Right cardiac atrium (tissue), 5 donors: ENCODE measurements at regions not wholly inside any gene's neighbourhood (a gene's known extent, or its start where the extent isn't known, plus 50 kb on each side); places are given as distances from the start of the nearest gene placed in this dataset.
"Not testable (repeated sequence)": the region's sequence is repeated elsewhere in the genome, so short reads cannot be mapped to it uniquely, and the experiment has no call there.

Experiments used
- ATAC-seq, 2 donors: fragments of 200-7000 bp; cut with Tn5 transposase; one replicate each; pipeline versions ENCODE4 v1.8.0 to v1.9.1; 2020; ENCODE audit warnings: moderate library complexity in 2 of 2, mild to moderate bottlenecking in 1 of 2
- DNase-seq, 3 donors: peaks; one replicate each; pipeline ENCODE4 v3.0.0-alpha.2; 2020
- H3K27ac ChIP-seq: one replicate; pipeline ENCODE4 v1.5.1; 2013; ENCODE audit warnings: mild to moderate bottlenecking, low read length, control low read depth, moderate library complexity
- H3K27me3 ChIP-seq: one replicate; pipeline ENCODE4 v1.6.1; 2013; ENCODE audit not compliant: control insufficient read depth, insufficient read depth
- H3K4me1 ChIP-seq: one replicate; pipeline ENCODE4 v1.6.1; 2013; ENCODE audit warnings: low read length; ENCODE audit not compliant: control insufficient read depth, insufficient read depth
- H3K4me3 ChIP-seq: one replicate; pipeline ENCODE4 v1.5.1; 2013; ENCODE audit warnings: low read length, control low read depth
- H3K9me3 ChIP-seq: one replicate; pipeline ENCODE4 v1.6.1; 2013; ENCODE audit warnings: low read length; ENCODE audit not compliant: control insufficient read depth
- WGBS: extraction: QIAGEN DNeasy Blood & Tissue Kit; methylation state at CpG from one replicate; pipeline ENCODE4 v1.1.7; 2013; 5-methylcytosine and 5-hydroxymethylcytosine counted together
- intact Hi-C, 4 donors: fragments of 100-400 bp; cut with DNase I; formaldehyde crosslinking; loops; one replicate each; pipeline versions ENCODE4 v1.11.0 to v1.14.0; 2022 to 2023
- donor health status: healthy with polysubstance abuse.
- donor health status: DM: no; HTN: yes; CAD: no.
- donor health status: DM: no; HTN: no; CAD: no.
- donor health status: DM: no; HTN: yes; CAD: no; lungs with severe emphysema.
- donor health status: DM: yes; HTN: yes; CAD: no.

DNA sequence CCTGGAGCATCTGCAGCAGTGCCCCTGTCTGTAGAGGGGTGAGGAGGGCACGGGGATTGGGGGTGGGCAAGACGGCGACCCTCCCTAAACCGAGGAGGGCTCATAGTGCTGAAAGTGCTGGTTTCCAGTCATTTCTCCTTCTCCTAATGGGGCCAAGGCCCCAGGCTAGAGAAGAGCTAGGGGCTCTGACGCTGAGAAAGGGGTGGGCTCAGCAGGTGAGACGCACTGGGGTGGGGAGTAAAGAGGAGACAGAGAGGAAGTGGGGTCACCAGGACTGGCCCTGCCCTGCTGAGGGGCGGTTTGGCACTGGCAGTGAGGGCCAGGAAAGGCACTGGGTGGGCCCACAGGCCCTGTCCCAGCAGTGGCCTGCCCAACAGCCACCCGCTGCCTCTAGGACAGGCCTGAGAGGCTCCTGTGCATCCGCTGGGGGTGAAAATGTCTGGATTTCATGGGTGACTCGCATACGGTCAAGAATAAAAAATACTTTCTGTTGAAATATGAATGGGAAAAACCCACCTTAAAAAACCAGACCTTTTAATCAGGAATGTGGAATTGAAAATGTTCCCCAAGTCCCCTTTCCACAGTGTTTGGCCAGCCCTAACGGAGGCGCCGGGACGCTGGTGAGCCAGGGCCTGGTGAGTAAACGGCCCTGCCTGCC is 122.4 kb upstream of the SMURF2 start:
- Histone ChIP-seq H3K4me1 (peaks cover 6% of the 10 kb centered on the region), H3K27ac (no peak overlapping the region), H3K27me3 (no peaks in the 10 kb centered on the region), H3K9me3 (no peaks in the 10 kb centered on the region), H3K4me3 (no peak overlapping the region)
- WGBS = 90% methylated on average over 16 of the region's 16 CpGs
- intact Hi-C loops = no loop called here
- ATAC-seq (no peak), DNase-seq (no peak)

DNA sequence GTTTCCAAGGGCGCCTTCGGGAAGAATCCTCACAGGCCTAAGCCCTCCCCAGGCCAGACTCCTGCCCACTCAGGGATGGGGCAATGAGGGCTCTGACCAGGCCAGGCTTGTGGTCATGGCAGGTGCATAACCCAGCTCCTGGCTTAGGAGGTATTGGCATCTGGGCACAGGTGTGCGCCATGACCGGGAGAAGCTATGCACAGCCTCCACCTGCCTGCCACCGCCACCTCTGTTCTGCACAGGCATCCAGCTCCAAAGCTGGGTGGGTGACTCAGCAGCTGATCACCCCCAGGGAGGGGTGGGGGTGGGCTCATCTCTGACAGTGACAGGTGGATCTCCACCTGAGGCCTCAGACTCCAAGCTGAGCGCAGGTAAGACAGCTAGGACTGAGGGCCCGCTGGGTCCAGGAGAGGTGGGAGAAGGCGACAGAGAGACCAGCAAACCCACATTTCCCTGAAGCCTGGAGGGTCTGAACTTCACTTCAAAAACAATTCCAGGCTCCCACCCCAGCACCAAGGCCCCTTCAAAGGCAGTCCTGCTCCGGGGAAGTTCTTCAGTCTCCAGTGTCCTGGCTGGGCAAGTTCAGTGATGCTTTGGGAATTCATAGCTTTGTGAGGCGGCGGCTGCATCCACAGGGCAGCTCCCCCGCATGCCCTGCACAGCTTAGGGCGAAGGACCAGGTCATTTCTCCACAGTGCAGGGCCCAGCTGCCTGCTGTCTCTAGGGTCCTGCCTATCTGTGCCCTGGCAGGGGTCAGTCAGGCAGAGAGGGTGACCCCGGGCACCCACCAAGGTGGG is 121.6 kb upstream of the SMURF2 start:
- no peak overlapping the region for H3K27ac ChIP-seq
- no peaks in the 10 kb centered on the region for H3K27me3 ChIP-seq
- H3K4me3 ChIP-seq = no peak overlapping the region
- 94% methylated on average over 14 of the region's 14 CpGs for WGBS
- peaks cover 6% of the 10 kb centered on the region for H3K4me1 ChIP-seq
- no peaks in the 10 kb centered on the region for H3K9me3 ChIP-seq
- ATAC-seq (no peak), DNase-seq (no peak)
- intact Hi-C loops = no loop called here

GRCh38 chr17:64783031-64783461 is 120.9 kb upstream of the SMURF2 start:
- Histone ChIP-seq H3K9me3 (no peaks in the 10 kb centered on the region), H3K27ac (no peak overlapping the region), H3K4me1 (peaks cover 6% of the 10 kb centered on the region), H3K4me3 (no peak overlapping the region), H3K27me3 (no peaks in the 10 kb centered on the region)
- WGBS = 84% methylated on average over 6 of the region's 6 CpGs
- intact Hi-C loops = no loop called here
- ATAC-seq (no peak), DNase-seq (no peak)

DNA sequence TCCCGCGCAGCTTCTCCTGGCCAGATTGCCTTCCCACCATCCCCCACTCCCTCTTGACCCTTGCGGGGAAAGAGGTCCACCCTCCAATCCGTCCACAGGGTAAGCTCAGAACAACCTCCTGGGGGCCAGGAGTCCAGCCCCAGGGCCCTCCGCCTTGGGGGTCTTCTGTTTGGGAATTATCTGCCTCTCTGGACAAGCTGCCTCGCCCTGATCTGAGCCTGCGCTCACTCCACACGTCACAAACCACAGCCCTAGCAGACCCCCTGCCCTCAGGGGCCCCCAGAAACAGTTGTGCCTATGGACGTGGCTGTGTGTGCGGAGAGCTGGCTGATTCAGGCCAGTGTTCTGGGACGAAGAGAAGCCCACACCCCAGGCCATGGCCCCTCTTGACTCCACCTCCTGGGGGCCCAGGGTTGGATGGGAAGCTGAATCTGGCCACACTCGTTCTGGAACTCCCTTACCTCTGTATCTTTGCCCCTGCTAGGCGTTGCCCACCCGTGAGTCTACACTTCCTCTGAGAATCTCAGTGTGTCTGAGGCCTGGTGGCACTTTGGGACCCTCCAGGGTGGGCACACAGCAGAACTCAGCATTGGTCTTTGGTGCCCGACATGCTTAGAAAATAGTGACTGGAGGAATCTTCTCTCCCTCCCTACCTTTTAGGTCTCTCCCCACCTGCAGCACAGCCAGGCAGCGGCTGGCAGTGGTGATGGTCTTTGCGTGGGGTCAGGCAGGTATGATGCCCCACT is 119.9 kb upstream of the SMURF2 start:
- Histone ChIP-seq H3K9me3 (no peaks in the 10 kb centered on the region), H3K4me1 (peaks cover 6% of the 10 kb centered on the region), H3K27me3 (no peaks in the 10 kb centered on the region), H3K4me3 (no peak overlapping the region), H3K27ac (no peak overlapping the region)
- 73% methylated on average over 17 of the region's 17 CpGs for WGBS
- intact Hi-C loops = no loop called here
- DNase-seq (no peak), ATAC-seq (no peak)

DNA sequence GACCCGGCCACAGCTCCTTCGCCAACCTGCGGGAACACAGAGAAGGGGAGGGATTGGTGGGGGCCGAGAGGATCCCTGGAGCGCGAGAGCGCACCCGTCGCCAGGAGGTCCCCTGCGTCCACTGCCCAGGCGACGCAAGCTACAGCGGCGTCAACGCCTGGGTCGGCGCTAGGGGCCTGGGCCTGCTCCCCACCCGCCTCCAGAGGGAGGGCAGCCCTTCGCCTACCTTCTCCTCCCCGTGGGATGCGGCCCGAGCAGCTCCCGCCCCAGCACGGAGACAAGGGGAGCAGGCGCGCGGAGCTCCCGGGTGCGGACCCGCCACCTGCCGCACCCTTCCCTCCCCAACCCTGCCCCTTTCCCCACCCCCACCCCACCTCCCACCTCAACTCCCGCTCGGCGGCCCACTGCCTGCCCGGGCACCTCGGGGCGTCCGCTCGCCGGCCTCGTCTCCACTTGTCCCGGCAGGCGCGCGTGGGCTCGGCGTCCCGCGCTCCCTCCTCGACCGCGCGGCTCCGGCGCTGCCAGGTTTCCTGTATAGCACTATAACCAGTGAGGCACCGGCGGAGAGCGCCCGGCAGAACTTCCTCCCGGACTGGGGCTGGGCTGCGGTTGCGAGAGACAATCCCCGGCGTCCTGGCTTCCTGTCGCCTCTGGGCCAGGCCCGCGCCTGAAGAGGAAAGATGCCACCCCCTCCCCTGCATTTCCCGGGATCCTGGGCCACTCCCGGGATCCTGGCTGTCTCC is 119.1 kb upstream of the SMURF2 start:
- DNase-seq (peak; percentile 80 to 88 (median 86)), ATAC-seq (peak; percentile 42 to 52)
- Histone ChIP-seq H3K9me3 (no peaks in the 10 kb centered on the region), H3K27ac (no peak overlapping the region), H3K4me1 (peaks cover 6% of the 10 kb centered on the region), H3K27me3 (no peaks in the 10 kb centered on the region), H3K4me3 (peak overlapping the region; percentile 49)
- intact Hi-C loops = no loop called here
- under 1% methylated on average over 69 of the region's 69 CpGs for WGBS

- 2% methylated on average over 69 of the region's 69 CpGs for WGBS
- Histone ChIP-seq H3K27ac (no peak overlapping the region), H3K4me3 (peak overlapping the region; percentile 49), H3K9me3 (no peaks in the 10 kb centered on the region), H3K27me3 (no peaks in the 10 kb centered on the region), H3K4me1 (peaks cover 6% of the 10 kb centered on the region)
- intact Hi-C loops = no loop called here
- peak; percentile 58 to 85 (median 79) for DNase-seq
- ATAC-seq = peak; percentile 7 to 8
These were observed 118.2 kb upstream of the SMURF2 start for GRCh38 chr17:64780096-64781013.

GRCh38 chr17:64779376-64780095 is 117.4 kb upstream of the SMURF2 start:
- Histone ChIP-seq H3K27ac (no peak overlapping the region), H3K9me3 (no peaks in the 10 kb centered on the region), H3K4me3 (peak overlapping the region; percentile 49), H3K4me1 (peaks cover 6% of the 10 kb centered on the region), H3K27me3 (no peaks in the 10 kb centered on the region)
- DNase-seq (no peak), ATAC-seq (no peak)
- intact Hi-C loops = no loop called here
- 28% methylated on average over 43 of the region's 43 CpGs for WGBS

DNA sequence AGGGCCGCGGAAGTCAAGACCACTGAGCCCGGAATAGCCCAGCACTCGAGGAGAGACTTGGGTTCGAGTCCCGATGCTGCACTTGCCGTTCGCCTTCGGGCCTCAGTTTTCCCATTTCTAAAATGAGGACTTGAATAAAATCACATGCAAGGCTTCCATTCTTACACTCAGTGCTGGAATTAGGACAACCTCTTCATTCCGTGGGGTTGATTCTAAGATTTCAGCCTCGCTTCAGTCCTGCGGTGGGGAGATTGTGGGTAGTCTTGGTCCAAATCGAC is 116.9 kb upstream of the SMURF2 start:
- H3K27ac ChIP-seq, H3K9me3 ChIP-seq, intact Hi-C loops, ATAC-seq, H3K4me1 ChIP-seq, DNase-seq, H3K27me3 ChIP-seq: not testable (repeated sequence)
- H3K4me3 ChIP-seq = peak overlapping the region; percentile 5
- 38% methylated on average over 13 of the region's 13 CpGs for WGBS

DNA sequence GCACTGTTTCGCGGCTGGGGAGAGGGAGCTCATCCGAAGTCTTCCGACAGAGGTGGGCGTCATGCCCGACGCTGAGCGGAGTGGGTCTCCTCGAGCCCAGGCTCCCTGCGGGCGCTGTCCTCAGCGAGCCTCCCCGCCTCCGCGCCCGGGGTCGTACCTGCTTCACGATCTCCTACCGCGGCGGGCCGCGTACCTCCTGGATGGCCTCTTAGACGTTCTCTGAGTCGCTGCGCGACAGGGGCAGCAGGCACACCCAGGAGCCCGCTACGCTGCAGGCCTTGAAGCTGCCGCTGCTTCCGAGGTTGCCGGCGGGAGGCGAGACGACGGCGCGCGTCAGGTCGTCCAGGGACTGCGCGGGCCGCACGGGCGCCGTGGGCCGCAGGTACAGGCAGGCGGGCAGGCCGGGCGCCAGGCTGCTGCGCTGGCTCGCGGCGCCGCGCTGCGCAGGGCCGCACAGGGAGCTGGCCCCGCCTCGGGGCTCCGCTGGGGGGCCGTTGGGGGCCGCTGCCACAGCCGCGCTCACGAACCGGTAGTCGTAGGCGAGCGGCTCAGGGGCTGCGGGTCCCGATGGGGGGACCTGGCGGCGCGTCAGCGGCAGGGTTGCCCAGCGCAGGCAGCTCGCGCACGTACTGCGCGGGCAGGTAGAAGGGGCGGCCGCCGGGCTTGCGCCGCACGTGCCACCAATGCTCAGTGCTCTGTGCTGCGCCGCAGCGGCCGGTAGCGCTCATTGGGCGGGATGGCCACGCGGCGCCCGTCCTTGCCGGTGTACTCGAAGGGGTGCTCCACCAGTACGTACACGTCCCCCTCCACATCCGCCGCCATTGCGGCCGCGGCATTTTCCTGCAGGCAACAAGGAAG is 116.4 kb upstream of the SMURF2 start:
- Histone ChIP-seq H3K27me3 (no peaks in the 10 kb centered on the region), H3K27ac (no peak overlapping the region), H3K4me1 (peaks cover 6% of the 10 kb centered on the region), H3K9me3 (no peaks in the 10 kb centered on the region), H3K4me3 (peak overlapping the region; percentile 5)
- 28% methylated on average over 107 of the region's 107 CpGs for WGBS
- intact Hi-C loops = no loop called here
- no peak for ATAC-seq
- peak in 2 of 3 donors; percentile 35 to 72 for DNase-seq
